ENCODE measurements at regions not wholly inside any gene's neighbourhood (a gene's known extent, or its start where the extent isn't known, plus 50 kb on each side); places are given as distances from the start of the nearest gene placed in this dataset.

- Histone ChIP-seq H3K4me2 (no peak overlapping the region), H3K79me2 (replicated peaks; ENCODE audit: insufficient read depth) (no peaks in the 10 kb centered on the region), H3K27me3 (ENCODE audit: insufficient read depth) (no peaks in the 10 kb centered on the region), H3K36me3 (ENCODE audit: insufficient read depth) (no peaks in the 10 kb centered on the region), H3K27ac (ENCODE audit: low read depth) (no peak overlapping the region), H4K20me1 (replicated peaks; ENCODE audit: insufficient read depth) (no peaks in the 10 kb centered on the region), H3K4me3 (no peak overlapping the region), H3K9me2 (ENCODE audit: insufficient read depth) (no peaks in the 10 kb centered on the region), H2AFZ (no peak overlapping the region), H3F3A (replicated peaks; ENCODE audit: low read depth) (no peaks in the 10 kb centered on the region), H3K4me1 (ENCODE audit: insufficient read depth) (no peaks in the 10 kb centered on the region)
- Mint-ChIP-seq H3K36me3 (ENCODE audit: low read depth) (no peaks in the 10 kb centered on the region), H3K4me3 (no peak overlapping the region), H3K4me1 (peaks cover 4% of the 10 kb centered on the region; the same call in 1 of the 3 replicates), H3K9me3 (no peaks in the 10 kb centered on the region), H3K27me3 (ENCODE audit: insufficient read depth, low read depth, poor library complexity) (no peaks in the 10 kb centered on the region), H3K27ac (no peak overlapping the region)
- DNase-seq (ENCODE audit: low spot score) (no peak), ATAC-seq (no peak)
- TF ChIP-seq CREB1 (CRISPR knock-in tag; IDR thresholded peaks at IDR 0.05; ENCODE audit: low read depth): no peak
- no peak for TF ChIP-seq ZNF114 (CRISPR knock-in tag; IDR thresholded peaks at IDR 0.05)
- TF ChIP-seq EZH2phosphoT487 (IDR thresholded peaks at IDR 0.05; ENCODE audit: unreplicated experiment): no peak
- TF ChIP-seq JUNB (IDR thresholded peaks at IDR 0.05; ENCODE audit: unreplicated experiment): no peak
- TF ChIP-seq REST (IDR thresholded peaks at IDR 0.05; ENCODE audit: unreplicated experiment): no peak
- no peak for TF ChIP-seq ZNF462 (CRISPR knock-in tag; IDR thresholded peaks at IDR 0.05)
- TF ChIP-seq ZNF331 (CRISPR knock-in tag; IDR thresholded peaks at IDR 0.05; ENCODE audit: low read depth): no peak
These were observed 243.6 kb upstream of the DKK2 start for GRCh38 chr4:107279733-107280132.

Data from GM23338 (cell line).